WTC11 (cell line): ENCODE measurements at regions not wholly inside any gene's neighbourhood (a gene's known extent, or its start where the extent isn't known, plus 50 kb on each side); places are given as distances from the start of the nearest gene placed in this dataset.

Source experiments
- ATAC-seq: fragments of 200-7000 bp; cut with Tn5 transposase; 2 replicates; pipeline ENCODE4 v1.10.0; 2021; ENCODE audit warnings: mild to moderate bottlenecking, moderate library complexity
- CTCF ChIA-PET: fragments of 300-600 bp; sonication (Branson Sonifier 250); formaldehyde crosslinking; loops from one replicate; lab custom pipeline; 2021; ENCODE audit warnings: antibody characterized with exemption; lab: Charles Lee
- POLR2A ChIA-PET: fragments of 350-600 bp; sonication (Branson Sonifier 250); formaldehyde crosslinking; loops from one replicate; lab custom pipeline; 2021; ENCODE audit warnings: antibody characterized with exemption; lab: Charles Lee
- DNase-seq: peaks from one replicate; pipeline ENCODE4 v3.0.0; 2021; ENCODE audit warnings: low spot score
- H3K27ac Mint-ChIP-seq: 2 replicates; pipeline ENCODE4 v1.8.0; 2021; ENCODE audit warnings: mixed read lengths
- H3K27me3 Mint-ChIP-seq: 2 replicates; pipeline ENCODE4 v1.8.0; 2021; ENCODE audit warnings: low read depth, mild to moderate bottlenecking, moderate library complexity, mixed read lengths
- H3K36me3 Mint-ChIP-seq: 2 replicates; pipeline ENCODE4 v1.8.0; 2021; ENCODE audit warnings: mixed read lengths
- H3K4me1 Mint-ChIP-seq: 2 replicates; pipeline ENCODE4 v1.8.0; 2022; ENCODE audit warnings: mixed read lengths
- H3K4me3 Mint-ChIP-seq: 2 replicates; pipeline ENCODE4 v1.8.0; 2021; ENCODE audit warnings: mild to moderate bottlenecking, moderate library complexity, mixed read lengths
- H3K9me3 Mint-ChIP-seq: 2 replicates; pipeline ENCODE4 v1.8.0; 2021; ENCODE audit warnings: mixed read lengths
- CBFB ChIP-seq: sonication (generic); formaldehyde crosslinking; IDR thresholded peaks from 2 replicates; pipeline ENCODE4 v1.8.1; 2022; ENCODE audit warnings: mild to moderate bottlenecking, low read depth, missing genetic modification reagents
- ESRRA ChIP-seq: sonication (generic); formaldehyde crosslinking; IDR thresholded peaks from 2 replicates; pipeline ENCODE4 v1.8.1; 2022; ENCODE audit warnings: mild to moderate bottlenecking, missing genetic modification reagents, borderline replicate concordance
- HMGA2 ChIP-seq: fragments of 250-450 bp; sonication (Bioruptor Pico); IDR thresholded peaks from 2 replicates; pipeline ENCODE4 v1.4.0; 2021; ENCODE audit warnings: mild to moderate bottlenecking, moderate library complexity
- MXD4 ChIP-seq: fragments of 250-450 bp; sonication (Bioruptor Pico); IDR thresholded peaks from 2 replicates; pipeline ENCODE4 v1.8.0; 2021; ENCODE audit warnings: mild to moderate bottlenecking, moderate library complexity, borderline replicate concordance
- MYBL2 ChIP-seq: sonication (generic); formaldehyde crosslinking; IDR thresholded peaks from 2 replicates; pipeline ENCODE4 v1.8.1; 2023; ENCODE audit warnings: mild to moderate bottlenecking, moderate library complexity, missing genetic modification reagents
- TF ChIP-seq, protein P1 (sequence below): sonication (generic); formaldehyde crosslinking; IDR thresholded peaks from 2 replicates; pipeline ENCODE4 v1.8.1; 2023; ENCODE audit warnings: mild to moderate bottlenecking, missing genetic modification reagents
- TF ChIP-seq, protein P2 (sequence below): fragments of 250-450 bp; sonication (Bioruptor Pico); IDR thresholded peaks from 2 replicates; pipeline ENCODE4 v1.9.0; 2021; ENCODE audit warnings: mild to moderate bottlenecking, borderline replicate concordance
- TF ChIP-seq, protein P3 (sequence below): fragments of 250-450 bp; sonication (Bioruptor Pico); IDR thresholded peaks from 2 replicates; pipeline ENCODE4 v2.1.2; 2022; ENCODE audit warnings: mild to moderate bottlenecking, moderate library complexity
- TF ChIP-seq, protein P4 (sequence below): sonication (generic); formaldehyde crosslinking; conservative IDR thresholded peaks from 2 replicates; pipeline ENCODE4 v1.8.1; 2022; ENCODE audit warnings: mild to moderate bottlenecking, missing genetic modification reagents
- TF ChIP-seq, protein P5 (sequence below): sonication (generic); formaldehyde crosslinking; IDR thresholded peaks from 2 replicates; pipeline ENCODE4 v1.8.1; 2023; ENCODE audit warnings: mild to moderate bottlenecking, missing genetic modification reagents, moderate library complexity
- TF ChIP-seq, protein P6 (sequence below): sonication (generic); formaldehyde crosslinking; IDR thresholded peaks from 2 replicates; pipeline ENCODE4 v1.8.0; 2022; ENCODE audit warnings: mild to moderate bottlenecking, missing genetic modification reagents
- TF ChIP-seq, protein P7 (sequence below): sonication (generic); formaldehyde crosslinking; IDR thresholded peaks from 2 replicates; pipeline ENCODE4 v1.8.1; 2023; ENCODE audit warnings: mild to moderate bottlenecking, missing genetic modification reagents
- TF ChIP-seq, protein P8 (sequence below): fragments of 250-450 bp; sonication (Bioruptor Pico); IDR thresholded peaks from 2 replicates; pipeline ENCODE4 v1.9.0; 2021; ENCODE audit warnings: mild to moderate bottlenecking

DNA sequence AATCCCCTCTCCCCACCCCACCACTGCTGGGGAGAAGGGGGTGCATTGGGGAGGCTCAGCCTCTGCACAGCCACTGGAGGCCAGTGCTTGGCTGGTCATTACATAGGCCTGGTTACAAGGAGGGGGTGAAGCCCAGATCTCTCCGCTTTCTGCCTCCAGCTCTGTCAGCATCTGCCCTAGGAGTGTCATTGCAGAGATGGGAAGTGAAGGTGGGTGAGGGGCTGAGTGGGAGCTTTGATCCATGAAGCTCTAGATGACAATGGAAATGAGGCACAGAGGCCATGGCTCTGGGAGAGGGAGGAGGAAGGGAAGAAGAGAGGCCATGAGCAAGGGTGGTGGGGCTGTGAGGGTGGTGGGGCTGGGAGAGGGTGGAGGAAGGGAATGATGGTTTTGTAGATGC lies 411.6 kb downstream of the MATN1 start:
- no peak for ATAC-seq
- peaks cover 8% of the 10 kb centered on the region for H3K9me3 Mint-ChIP-seq
- H3K27ac Mint-ChIP-seq = no peak overlapping the region
- CTCF ChIA-PET = interaction anchor here (0.7 to 2.1 kb wide), 2 partner anchors 68 to 396 kb away, joined by 4 read pairs; no protein-coding TSS in a partner anchor
- POLR2A ChIA-PET = no interaction called here
- peaks cover 7% of the 10 kb centered on the region for H3K4me1 Mint-ChIP-seq
- no peak for DNase-seq
- no peaks in the 10 kb centered on the region for H3K27me3 Mint-ChIP-seq
- TF ChIP-seq, protein P1, sequence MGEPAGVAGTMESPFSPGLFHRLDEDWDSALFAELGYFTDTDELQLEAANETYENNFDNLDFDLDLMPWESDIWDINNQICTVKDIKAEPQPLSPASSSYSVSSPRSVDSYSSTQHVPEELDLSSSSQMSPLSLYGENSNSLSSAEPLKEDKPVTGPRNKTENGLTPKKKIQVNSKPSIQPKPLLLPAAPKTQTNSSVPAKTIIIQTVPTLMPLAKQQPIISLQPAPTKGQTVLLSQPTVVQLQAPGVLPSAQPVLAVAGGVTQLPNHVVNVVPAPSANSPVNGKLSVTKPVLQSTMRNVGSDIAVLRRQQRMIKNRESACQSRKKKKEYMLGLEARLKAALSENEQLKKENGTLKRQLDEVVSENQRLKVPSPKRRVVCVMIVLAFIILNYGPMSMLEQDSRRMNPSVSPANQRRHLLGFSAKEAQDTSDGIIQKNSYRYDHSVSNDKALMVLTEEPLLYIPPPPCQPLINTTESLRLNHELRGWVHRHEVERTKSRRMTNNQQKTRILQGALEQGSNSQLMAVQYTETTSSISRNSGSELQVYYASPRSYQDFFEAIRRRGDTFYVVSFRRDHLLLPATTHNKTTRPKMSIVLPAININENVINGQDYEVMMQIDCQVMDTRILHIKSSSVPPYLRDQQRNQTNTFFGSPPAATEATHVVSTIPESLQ (CRISPR knock-in tag) = no peak
- TF ChIP-seq, protein P2, sequence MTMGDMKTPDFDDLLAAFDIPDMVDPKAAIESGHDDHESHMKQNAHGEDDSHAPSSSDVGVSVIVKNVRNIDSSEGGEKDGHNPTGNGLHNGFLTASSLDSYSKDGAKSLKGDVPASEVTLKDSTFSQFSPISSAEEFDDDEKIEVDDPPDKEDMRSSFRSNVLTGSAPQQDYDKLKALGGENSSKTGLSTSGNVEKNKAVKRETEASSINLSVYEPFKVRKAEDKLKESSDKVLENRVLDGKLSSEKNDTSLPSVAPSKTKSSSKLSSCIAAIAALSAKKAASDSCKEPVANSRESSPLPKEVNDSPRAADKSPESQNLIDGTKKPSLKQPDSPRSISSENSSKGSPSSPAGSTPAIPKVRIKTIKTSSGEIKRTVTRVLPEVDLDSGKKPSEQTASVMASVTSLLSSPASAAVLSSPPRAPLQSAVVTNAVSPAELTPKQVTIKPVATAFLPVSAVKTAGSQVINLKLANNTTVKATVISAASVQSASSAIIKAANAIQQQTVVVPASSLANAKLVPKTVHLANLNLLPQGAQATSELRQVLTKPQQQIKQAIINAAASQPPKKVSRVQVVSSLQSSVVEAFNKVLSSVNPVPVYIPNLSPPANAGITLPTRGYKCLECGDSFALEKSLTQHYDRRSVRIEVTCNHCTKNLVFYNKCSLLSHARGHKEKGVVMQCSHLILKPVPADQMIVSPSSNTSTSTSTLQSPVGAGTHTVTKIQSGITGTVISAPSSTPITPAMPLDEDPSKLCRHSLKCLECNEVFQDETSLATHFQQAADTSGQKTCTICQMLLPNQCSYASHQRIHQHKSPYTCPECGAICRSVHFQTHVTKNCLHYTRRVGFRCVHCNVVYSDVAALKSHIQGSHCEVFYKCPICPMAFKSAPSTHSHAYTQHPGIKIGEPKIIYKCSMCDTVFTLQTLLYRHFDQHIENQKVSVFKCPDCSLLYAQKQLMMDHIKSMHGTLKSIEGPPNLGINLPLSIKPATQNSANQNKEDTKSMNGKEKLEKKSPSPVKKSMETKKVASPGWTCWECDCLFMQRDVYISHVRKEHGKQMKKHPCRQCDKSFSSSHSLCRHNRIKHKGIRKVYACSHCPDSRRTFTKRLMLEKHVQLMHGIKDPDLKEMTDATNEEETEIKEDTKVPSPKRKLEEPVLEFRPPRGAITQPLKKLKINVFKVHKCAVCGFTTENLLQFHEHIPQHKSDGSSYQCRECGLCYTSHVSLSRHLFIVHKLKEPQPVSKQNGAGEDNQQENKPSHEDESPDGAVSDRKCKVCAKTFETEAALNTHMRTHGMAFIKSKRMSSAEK (CRISPR knock-in tag) = no peak
- TF ChIP-seq MYBL2 = no peak
- TF ChIP-seq HMGA2 (CRISPR knock-in tag) = no peak
- TF ChIP-seq, protein P3, sequence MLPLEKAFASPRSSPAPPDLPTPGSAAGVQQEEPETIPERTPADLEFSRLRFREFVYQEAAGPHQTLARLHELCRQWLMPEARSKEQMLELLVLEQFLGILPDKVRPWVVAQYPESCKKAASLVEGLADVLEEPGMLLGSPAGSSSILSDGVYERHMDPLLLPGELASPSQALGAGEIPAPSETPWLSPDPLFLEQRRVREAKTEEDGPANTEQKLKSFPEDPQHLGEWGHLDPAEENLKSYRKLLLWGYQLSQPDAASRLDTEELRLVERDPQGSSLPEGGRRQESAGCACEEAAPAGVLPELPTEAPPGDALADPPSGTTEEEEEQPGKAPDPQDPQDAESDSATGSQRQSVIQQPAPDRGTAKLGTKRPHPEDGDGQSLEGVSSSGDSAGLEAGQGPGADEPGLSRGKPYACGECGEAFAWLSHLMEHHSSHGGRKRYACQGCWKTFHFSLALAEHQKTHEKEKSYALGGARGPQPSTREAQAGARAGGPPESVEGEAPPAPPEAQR (CRISPR knock-in tag) = no peak
- no peak for TF ChIP-seq CBFB (CRISPR knock-in tag)
- no peak for TF ChIP-seq MXD4 (CRISPR knock-in tag)
- TF ChIP-seq, protein P4, sequence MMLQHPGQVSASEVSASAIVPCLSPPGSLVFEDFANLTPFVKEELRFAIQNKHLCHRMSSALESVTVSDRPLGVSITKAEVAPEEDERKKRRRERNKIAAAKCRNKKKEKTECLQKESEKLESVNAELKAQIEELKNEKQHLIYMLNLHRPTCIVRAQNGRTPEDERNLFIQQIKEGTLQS (CRISPR knock-in tag) = no peak
- TF ChIP-seq, protein P5, sequence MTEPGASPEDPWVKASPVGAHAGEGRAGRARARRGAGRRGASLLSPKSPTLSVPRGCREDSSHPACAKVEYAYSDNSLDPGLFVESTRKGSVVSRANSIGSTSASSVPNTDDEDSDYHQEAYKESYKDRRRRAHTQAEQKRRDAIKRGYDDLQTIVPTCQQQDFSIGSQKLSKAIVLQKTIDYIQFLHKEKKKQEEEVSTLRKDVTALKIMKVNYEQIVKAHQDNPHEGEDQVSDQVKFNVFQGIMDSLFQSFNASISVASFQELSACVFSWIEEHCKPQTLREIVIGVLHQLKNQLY (CRISPR knock-in tag) = no peak
- TF ChIP-seq, protein P6, sequence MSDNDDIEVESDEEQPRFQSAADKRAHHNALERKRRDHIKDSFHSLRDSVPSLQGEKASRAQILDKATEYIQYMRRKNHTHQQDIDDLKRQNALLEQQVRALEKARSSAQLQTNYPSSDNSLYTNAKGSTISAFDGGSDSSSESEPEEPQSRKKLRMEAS (CRISPR knock-in tag) = no peak
- TF ChIP-seq ESRRA (CRISPR knock-in tag) = no peak
- TF ChIP-seq, protein P7, sequence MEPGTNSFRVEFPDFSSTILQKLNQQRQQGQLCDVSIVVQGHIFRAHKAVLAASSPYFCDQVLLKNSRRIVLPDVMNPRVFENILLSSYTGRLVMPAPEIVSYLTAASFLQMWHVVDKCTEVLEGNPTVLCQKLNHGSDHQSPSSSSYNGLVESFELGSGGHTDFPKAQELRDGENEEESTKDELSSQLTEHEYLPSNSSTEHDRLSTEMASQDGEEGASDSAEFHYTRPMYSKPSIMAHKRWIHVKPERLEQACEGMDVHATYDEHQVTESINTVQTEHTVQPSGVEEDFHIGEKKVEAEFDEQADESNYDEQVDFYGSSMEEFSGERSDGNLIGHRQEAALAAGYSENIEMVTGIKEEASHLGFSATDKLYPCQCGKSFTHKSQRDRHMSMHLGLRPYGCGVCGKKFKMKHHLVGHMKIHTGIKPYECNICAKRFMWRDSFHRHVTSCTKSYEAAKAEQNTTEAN (CRISPR knock-in tag) = no peak
- TF ChIP-seq, protein P8, sequence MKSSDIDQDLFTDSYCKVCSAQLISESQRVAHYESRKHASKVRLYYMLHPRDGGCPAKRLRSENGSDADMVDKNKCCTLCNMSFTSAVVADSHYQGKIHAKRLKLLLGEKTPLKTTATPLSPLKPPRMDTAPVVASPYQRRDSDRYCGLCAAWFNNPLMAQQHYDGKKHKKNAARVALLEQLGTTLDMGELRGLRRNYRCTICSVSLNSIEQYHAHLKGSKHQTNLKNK (CRISPR knock-in tag) = no peak
- no peak overlapping the region for H3K4me3 Mint-ChIP-seq
- H3K36me3 Mint-ChIP-seq = no peaks in the 10 kb centered on the region
